T-helper 1 cell treated with Interleukin-12 subunit alpha and Interleukin-12 subunit beta and Interleukin-4 antibody, amounts not matched to agents 30 μg/mL and 1 μg/mL, for 36 hours (primary cell): ENCODE measurements at regions not wholly inside any gene's neighbourhood (a gene's known extent, or its start where the extent isn't known, plus 50 kb on each side); places are given as distances from the start of the nearest gene placed in this dataset.

ENCODE experiments used
- H3K27ac Mint-ChIP-seq: one replicate; pipeline ENCODE4 v1.8.0; 2021; ENCODE audit warnings: mild to moderate bottlenecking, mixed read lengths
- H3K27me3 Mint-ChIP-seq: one replicate; pipeline ENCODE4 v1.8.0; 2021; ENCODE audit warnings: low read depth, mixed read lengths
- H3K36me3 Mint-ChIP-seq: one replicate; pipeline ENCODE4 v1.8.0; 2021; ENCODE audit warnings: low read depth, mixed read lengths
- H3K4me1 Mint-ChIP-seq: one replicate; pipeline ENCODE4 v1.8.0; 2021; ENCODE audit warnings: low read depth, mixed read lengths
- H3K4me3 Mint-ChIP-seq: one replicate; pipeline ENCODE4 v1.8.0; 2021; ENCODE audit warnings: mild to moderate bottlenecking, moderate library complexity, mixed read lengths
- H3K9me3 Mint-ChIP-seq: one replicate; pipeline ENCODE4 v1.8.0; 2021; ENCODE audit warnings: mixed read lengths

DNA sequence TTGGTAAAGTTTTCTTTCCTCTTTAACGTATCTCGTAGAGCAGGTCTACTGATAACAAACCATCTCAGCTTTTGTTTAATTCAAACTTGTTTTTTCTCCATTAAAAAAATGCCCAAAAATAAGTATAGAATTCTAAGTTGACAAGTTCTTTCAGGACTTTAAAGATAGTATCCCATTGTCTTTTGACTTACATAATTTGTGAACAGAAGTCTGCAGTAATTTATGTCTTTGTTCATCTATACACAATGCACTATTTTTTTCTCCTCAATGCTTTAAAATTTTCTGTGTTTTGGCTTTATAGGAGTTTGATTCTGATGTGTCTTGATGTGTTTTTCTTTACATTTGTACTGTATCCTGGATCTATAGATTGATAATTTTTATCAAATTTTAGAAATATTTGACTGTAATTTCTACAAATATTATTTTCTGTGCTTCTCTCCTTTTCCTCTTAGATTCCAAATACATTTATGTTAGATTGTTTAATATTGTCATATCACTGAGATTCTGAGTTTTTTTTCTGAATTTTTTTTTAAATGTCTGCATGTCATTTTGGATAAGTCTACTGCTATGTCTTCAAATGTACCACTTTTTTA is 143.3 kb downstream of the FTCDNL1 start:
- no peak overlapping the region for H3K4me3 Mint-ChIP-seq
- peaks cover 6% of the 10 kb centered on the region for H3K27me3 Mint-ChIP-seq
- peaks cover 5% of the 10 kb centered on the region for H3K4me1 Mint-ChIP-seq
- H3K36me3 Mint-ChIP-seq = no peaks in the 10 kb centered on the region
- H3K27ac Mint-ChIP-seq = no peak overlapping the region
- H3K9me3 Mint-ChIP-seq = no peaks in the 10 kb centered on the region

DNA sequence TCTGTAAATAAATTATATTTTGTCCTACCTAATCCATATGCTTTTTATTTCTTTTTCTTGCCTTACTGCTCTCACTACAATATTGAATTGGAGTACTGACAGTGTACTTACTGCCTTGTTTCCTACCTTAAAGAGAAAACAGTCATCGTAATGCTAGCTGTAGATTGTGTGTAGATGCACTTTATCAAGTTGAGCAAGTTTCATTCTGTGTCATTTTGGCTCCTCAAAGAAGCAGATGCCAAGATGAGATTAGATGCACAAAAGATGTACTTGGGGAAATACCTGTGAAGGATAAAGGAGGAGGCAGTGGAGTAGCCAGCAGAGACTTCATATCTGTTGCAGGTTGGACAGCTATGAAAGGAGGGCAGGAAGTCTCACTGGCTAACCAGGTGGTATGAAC is 145.5 kb downstream of the FTCDNL1 start:
- Mint-ChIP-seq H3K4me3 (no peak overlapping the region), H3K27me3 (peaks cover 3% of the 10 kb centered on the region), H3K9me3 (no peaks in the 10 kb centered on the region), H3K4me1 (peaks cover 5% of the 10 kb centered on the region), H3K36me3 (no peaks in the 10 kb centered on the region), H3K27ac (no peak overlapping the region)

DNA sequence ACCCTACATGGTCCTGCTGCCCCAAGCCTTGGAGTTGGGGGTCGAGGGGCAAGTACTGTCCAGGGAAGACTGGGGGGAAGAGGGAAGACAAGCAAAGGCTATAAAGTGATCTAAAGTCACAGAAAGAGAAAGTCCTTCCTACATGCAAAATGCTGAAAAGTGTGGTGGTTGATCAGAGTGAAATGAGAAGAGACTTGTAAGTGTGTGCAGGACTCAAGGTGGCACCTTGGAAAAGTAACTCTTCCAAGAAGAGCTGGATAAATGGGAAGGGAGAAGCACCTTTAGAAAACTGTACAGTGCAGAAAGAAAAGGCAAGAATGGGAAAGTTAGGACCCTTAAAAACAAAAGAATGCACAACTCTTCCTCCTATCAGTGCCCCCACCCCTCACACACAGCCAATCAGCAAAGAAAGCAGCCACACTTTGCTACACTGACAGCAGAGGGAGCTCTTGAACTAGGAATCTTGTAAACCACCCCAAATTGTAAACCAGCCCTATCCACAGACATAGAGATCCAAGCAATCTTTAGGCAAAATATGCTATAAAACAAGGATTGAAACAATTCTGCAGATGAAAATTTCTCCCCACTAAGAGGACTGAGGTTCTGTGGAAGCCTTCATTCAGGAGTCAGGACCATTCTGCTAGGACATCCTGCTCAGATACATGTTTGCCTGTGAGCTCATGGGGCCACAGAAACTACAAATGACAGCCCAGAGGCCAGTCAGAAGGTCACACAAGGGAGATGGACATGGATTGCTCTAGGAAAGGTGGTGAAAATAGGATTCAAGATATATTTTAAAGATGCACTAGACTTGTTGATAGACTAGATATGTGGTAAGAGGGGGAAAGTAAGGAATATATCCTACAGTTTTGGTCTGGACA is 146.4 kb downstream of the FTCDNL1 start:
- H3K4me3 Mint-ChIP-seq = no peak overlapping the region
- H3K27ac Mint-ChIP-seq = no peak overlapping the region
- H3K9me3 Mint-ChIP-seq = no peaks in the 10 kb centered on the region
- no peaks in the 10 kb centered on the region for H3K36me3 Mint-ChIP-seq
- H3K4me1 Mint-ChIP-seq = peaks cover 5% of the 10 kb centered on the region
- peaks cover 3% of the 10 kb centered on the region for H3K27me3 Mint-ChIP-seq

DNA sequence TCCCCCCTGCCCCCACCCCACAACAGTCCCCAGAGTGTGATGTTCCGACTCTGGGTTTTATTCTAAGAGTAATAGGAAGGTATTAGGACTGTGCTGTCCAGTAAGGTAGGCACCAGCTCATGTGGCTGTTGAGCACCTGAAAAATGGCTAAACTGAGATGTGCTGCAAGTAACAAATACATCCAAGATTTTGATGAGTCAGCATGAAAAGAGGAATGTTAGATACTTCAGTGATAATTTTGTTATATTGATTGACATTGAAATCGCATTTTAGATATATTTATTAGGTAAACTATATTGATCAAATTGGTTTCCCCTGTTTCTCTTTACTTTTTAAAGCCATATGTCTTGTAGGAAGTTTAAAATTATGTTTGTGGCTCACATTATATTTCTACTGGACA is 147.8 kb downstream of the FTCDNL1 start:
- H3K27me3 Mint-ChIP-seq = peaks cover 3% of the 10 kb centered on the region
- H3K4me3 Mint-ChIP-seq = no peak overlapping the region
- no peaks in the 10 kb centered on the region for H3K9me3 Mint-ChIP-seq
- H3K27ac Mint-ChIP-seq = no peak overlapping the region
- peaks cover 5% of the 10 kb centered on the region for H3K4me1 Mint-ChIP-seq
- H3K36me3 Mint-ChIP-seq = no peaks in the 10 kb centered on the region

DNA sequence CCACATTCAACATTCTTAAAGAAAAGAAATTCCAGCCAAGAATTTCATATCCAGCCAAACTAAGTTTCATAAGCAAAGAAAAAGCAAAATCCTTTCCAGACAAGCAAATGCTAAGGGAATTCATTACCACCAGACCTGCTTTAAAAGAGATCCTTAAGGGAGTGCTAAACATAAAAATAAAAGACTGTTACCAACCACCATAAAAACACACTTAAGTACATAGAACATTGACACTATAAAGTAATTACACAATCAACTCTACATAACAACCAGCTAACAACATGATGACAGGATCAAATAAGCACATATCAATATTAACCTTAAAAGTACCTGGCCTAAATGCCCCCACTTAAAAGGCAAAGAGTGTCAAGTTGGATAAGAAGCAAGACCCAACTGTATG is 153.5 kb downstream of the FTCDNL1 start:
- H3K4me1 Mint-ChIP-seq = no peaks in the 10 kb centered on the region
- no peaks in the 10 kb centered on the region for H3K36me3 Mint-ChIP-seq
- no peak overlapping the region for H3K4me3 Mint-ChIP-seq
- no peaks in the 10 kb centered on the region for H3K27me3 Mint-ChIP-seq
- no peak overlapping the region for H3K27ac Mint-ChIP-seq
- H3K9me3 Mint-ChIP-seq = no peaks in the 10 kb centered on the region

DNA sequence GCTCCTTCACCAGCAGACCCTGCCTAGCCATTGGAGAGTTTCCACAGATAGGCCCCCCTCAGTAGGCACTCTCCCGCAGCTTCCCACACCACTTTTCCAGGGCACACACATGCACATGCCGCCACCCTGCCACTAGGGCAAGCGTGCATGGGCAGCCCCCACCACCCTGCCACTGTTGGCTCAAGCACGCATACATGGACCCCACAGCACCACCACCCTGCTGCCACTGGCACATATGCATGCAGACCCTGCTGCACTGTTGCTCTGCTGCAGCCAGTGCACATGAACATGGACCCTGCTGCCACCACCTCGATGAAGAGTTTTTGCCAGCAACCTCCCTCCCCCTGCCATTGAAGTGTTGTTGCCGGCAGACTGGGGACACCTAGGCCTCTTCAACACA is 154.9 kb downstream of the FTCDNL1 start:
- Mint-ChIP-seq H3K4me3 (no peak overlapping the region), H3K4me1 (no peaks in the 10 kb centered on the region), H3K36me3 (no peaks in the 10 kb centered on the region), H3K27me3 (no peaks in the 10 kb centered on the region), H3K9me3 (no peaks in the 10 kb centered on the region), H3K27ac (no peak overlapping the region)

DNA sequence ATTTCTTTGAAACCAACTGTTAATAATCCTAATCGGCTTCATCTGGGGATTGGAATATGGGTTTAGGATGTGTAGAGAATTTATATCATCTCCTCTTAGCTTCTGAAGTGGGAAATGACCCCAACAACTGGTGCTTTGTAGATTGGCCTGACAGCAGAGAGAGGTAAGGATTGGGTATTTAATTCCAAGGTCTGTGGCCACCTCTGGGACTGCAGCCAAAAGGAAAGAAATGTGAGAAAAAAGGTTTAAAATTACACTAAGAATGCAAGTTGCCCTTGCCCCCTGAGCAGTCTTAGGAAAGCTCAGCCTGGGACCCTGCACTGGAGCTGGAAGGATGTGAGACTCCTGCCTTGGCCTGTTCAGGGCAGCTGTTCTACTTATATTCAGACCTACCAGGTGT is 157.1 kb downstream of the FTCDNL1 start:
- Mint-ChIP-seq H3K4me3 (no peak overlapping the region), H3K9me3 (no peaks in the 10 kb centered on the region), H3K36me3 (no peaks in the 10 kb centered on the region)

DNA sequence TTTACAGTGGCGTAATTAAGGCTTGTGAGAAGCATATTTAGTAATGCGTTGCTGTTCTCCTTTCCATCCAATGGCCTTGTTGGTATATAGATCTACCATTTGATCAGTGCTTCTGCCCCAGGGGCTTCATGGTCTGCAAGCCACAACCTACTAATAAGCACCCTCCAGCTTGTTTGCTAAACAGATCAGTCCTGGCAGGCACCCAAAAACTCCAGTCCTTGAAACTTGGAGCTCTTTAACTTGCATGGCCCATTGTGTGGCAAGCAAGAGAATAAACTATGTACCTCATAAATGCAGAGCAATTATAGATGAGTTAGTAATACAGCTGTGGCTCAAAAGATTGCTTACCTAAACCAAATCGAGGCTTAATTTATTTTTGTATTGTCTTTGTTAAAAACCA is 158.5 kb downstream of the FTCDNL1 start:
- H3K4me3 Mint-ChIP-seq = no peak overlapping the region
- H3K27ac Mint-ChIP-seq = no peak overlapping the region
- H3K9me3 Mint-ChIP-seq = no peaks in the 10 kb centered on the region
- H3K4me1 Mint-ChIP-seq = no peaks in the 10 kb centered on the region
- H3K36me3 Mint-ChIP-seq = no peaks in the 10 kb centered on the region
- no peaks in the 10 kb centered on the region for H3K27me3 Mint-ChIP-seq

More for the DNA sequence above, 157.1 kb downstream of the FTCDNL1 start:
- no peaks in the 10 kb centered on the region for H3K4me1 Mint-ChIP-seq
- no peak overlapping the region for H3K27ac Mint-ChIP-seq
- H3K27me3 Mint-ChIP-seq = no peaks in the 10 kb centered on the region

DNA sequence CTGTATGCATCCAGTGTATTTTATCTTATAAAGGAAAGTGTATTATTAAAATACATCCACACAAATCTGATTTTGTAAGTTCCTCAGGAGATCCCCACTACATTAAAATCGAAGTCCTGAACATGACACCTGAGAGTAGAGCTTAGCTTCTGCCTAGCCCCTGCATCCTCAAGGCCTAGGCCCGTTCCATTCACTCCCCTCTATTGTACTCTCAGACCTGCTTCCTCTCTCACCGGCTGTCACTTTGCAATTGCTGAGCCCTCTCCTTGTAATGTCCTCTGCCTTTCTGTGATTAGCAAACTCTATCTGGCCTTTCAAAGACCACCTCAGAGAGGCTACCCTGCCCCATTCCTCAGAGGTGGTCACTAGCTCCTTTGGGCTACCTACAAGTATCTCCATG is 160.8 kb downstream of the FTCDNL1 start:
- Mint-ChIP-seq H3K27me3 (no peaks in the 10 kb centered on the region), H3K4me3 (no peak overlapping the region), H3K36me3 (no peaks in the 10 kb centered on the region), H3K4me1 (no peaks in the 10 kb centered on the region), H3K9me3 (no peaks in the 10 kb centered on the region), H3K27ac (no peak overlapping the region)

DNA sequence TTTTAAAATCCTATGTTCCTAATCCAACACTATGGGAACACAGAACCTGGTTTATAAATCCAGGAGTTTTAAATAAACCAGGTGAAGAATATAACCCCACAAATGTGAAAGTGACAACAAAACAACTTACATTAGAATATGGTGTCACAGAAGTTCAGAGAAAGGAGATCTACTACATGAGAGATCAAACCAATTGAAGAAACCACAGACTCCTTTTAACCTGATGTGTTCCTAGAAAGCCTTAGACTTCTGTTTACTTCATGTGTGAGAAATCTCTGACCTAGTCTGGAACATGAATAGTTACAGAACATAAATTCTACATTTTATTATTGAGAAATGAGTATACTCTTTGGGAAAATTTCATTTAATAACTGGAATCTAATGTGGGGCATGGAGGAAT is 165.3 kb downstream of the FTCDNL1 start:
- Mint-ChIP-seq H3K27ac (no peak overlapping the region), H3K4me3 (no peak overlapping the region), H3K4me1 (no peaks in the 10 kb centered on the region), H3K36me3 (no peaks in the 10 kb centered on the region), H3K27me3 (no peaks in the 10 kb centered on the region), H3K9me3 (no peaks in the 10 kb centered on the region)

DNA sequence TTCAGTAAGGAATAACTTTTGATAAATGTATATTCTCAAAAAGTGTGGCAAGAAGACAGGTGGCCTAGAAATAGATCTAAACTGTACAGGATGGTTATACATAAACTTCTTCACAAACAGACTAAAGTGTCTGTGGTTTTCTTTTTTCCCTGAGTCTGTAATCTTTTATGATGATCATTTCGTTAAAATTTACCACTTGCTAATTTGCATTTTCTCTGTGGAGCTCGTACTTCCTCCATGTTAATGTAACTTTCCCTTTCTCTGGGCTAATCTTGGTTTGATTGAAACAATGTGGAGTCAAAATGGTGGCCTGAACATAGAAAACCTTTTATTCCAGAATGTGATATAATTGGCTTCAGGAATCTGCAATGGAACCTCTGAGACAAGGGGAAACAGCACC is 166.2 kb downstream of the FTCDNL1 start:
- Mint-ChIP-seq H3K4me1 (no peaks in the 10 kb centered on the region), H3K36me3 (no peaks in the 10 kb centered on the region), H3K27ac (no peak overlapping the region), H3K9me3 (no peaks in the 10 kb centered on the region), H3K4me3 (no peak overlapping the region), H3K27me3 (peaks cover 6% of the 10 kb centered on the region)

DNA sequence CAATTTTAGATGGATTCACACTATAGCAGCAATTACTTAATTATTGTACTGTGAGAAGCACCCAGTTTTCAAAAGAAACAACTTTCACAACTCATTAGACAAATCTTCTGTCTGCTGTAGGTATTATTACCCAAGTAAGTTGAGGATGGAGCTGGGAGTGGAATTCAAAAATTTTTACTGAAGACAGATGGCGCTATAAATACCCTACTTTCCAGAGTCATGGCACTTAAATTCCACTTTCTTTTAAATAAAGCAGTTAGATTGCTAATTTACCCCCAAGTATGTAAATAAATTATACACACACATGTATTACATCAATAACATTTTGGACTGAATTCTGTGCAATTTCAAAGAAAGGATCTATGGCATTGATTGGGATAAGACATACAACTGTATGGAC is 166.8 kb downstream of the FTCDNL1 start:
- H3K27me3 Mint-ChIP-seq = peaks cover 9% of the 10 kb centered on the region
- no peaks in the 10 kb centered on the region for H3K36me3 Mint-ChIP-seq
- no peak overlapping the region for H3K27ac Mint-ChIP-seq
- H3K4me1 Mint-ChIP-seq = no peaks in the 10 kb centered on the region
- H3K4me3 Mint-ChIP-seq = no peak overlapping the region
- H3K9me3 Mint-ChIP-seq = no peaks in the 10 kb centered on the region

DNA sequence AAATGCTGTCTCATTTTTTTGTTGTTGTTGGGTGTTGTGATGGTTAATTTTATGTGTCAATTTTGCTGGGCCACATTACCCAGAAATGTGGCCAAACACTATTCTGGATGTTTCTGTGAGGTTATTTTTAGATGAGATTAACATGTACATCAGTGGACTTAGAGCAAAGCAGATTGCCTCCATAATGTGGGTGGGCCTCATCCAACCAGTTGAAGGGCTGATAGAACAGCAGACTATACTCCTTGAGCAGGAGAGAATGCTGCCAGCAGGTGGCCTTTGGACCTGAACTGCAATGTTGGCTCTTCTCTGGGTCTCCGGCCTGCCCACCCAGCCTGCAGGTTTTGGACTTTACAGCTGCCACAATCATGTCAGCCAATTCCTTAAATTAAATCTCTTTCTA is 169.0 kb downstream of the FTCDNL1 start:
- H3K4me3 Mint-ChIP-seq = no peak overlapping the region
- H3K9me3 Mint-ChIP-seq = no peaks in the 10 kb centered on the region
- H3K27ac Mint-ChIP-seq = no peak overlapping the region
- H3K4me1 Mint-ChIP-seq = no peaks in the 10 kb centered on the region
- H3K36me3 Mint-ChIP-seq = no peaks in the 10 kb centered on the region
- H3K27me3 Mint-ChIP-seq = peaks cover 18% of the 10 kb centered on the region

DNA sequence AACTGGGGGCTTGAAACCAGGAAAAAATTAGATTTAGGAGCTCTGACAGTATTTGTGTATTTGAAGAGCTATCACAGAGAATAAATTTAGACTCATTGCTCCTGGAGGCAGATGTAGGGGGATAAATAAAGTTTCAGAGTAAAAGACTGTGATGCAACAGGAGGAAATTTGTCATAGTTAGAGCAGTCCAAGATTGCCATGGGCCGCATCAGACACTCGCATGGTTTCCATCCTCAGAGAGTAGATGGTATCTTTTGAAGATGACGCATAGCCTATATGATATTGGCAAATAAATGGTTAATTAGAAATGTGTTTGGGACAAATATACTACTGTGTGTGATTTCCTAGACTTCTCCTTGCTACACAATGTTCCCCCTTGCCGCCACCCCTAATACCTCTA is 170.5 kb downstream of the FTCDNL1 start:
- Mint-ChIP-seq H3K9me3 (no peaks in the 10 kb centered on the region), H3K4me3 (no peak overlapping the region), H3K4me1 (no peaks in the 10 kb centered on the region), H3K36me3 (no peaks in the 10 kb centered on the region), H3K27me3 (peaks cover 18% of the 10 kb centered on the region), H3K27ac (no peak overlapping the region)

DNA sequence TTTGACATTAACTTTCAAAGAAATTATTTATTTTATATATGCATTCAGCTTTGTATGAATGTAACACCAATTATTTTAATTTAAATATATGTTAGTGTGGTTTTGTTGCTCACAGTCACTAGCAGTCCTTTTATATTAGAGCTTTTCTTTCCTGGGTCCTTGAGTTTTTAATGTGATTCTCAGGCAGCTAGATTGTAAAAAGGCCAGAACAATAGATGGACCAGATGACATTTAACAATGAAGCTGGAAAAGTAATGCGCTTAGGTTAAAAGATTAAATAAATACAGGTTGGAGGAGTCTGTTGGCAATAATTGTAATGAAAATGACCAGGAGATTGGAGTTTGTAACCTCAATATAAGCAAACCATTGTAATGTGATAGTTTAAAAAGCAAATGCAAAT is 171.1 kb downstream of the FTCDNL1 start:
- no peaks in the 10 kb centered on the region for H3K36me3 Mint-ChIP-seq
- no peak overlapping the region for H3K4me3 Mint-ChIP-seq
- peaks cover 18% of the 10 kb centered on the region for H3K27me3 Mint-ChIP-seq
- no peaks in the 10 kb centered on the region for H3K4me1 Mint-ChIP-seq
- no peaks in the 10 kb centered on the region for H3K9me3 Mint-ChIP-seq
- H3K27ac Mint-ChIP-seq = no peak overlapping the region
